Endothelial cell of umbilical vein (primary cell): ENCODE measurements at regions not wholly inside any gene's neighbourhood (a gene's known extent, or its start where the extent isn't known, plus 50 kb on each side); places are given as distances from the start of the nearest gene placed in this dataset.

Experiments used
- BruUV-seq: library from RNA; stranded (reverse); fragments of 400-500 nt; replicated peaks from 2 replicates; lab custom pipeline; 2021; lab: Mats Ljungman, UMichigan
- CTCF ChIA-PET: fragments of 300-600, 350-600 bp; sonication (Branson Sonifier 250); formaldehyde crosslinking; loops from one replicate; lab custom pipeline; 2021; ENCODE audit warnings: antibody characterized with exemption, inconsistent platforms; lab: Charles Lee
- POLR2A ChIA-PET: fragments of 300-600, 350-600 bp; sonication (Branson Sonifier 250); formaldehyde crosslinking; loops from one replicate; lab custom pipeline; 2021; ENCODE audit warnings: antibody characterized with exemption, inconsistent platforms; lab: Charles Lee
- DNase-seq: peaks from one replicate; pipeline ENCODE4 v3.0.0-alpha.2; 2011; ENCODE audit warnings: low read depth, low spot score
- FAIRE-seq: peaks from 2 replicates; lab custom pipeline; 2011; peaks lifted over from hg19 to GRCh38; lab: Jason Lieb, UNC
- H2AFZ ChIP-seq: 2 replicates; pipeline ENCODE4 v1.6.0; 2012; ENCODE audit warnings: low read depth, low read length, control low read depth, inconsistent platforms
- H3K27ac ChIP-seq: 2 replicates; pipeline ENCODE4 v1.5.1; 2011; ENCODE audit warnings: low read depth, mild to moderate bottlenecking, control low read depth, low read length, moderate library complexity; ENCODE audit not compliant: insufficient read depth
- H3K27me3 ChIP-seq, 2 experiments: 2 replicates each; pipeline versions ENCODE4 v1.6.0 to v1.6.1; 2011; ENCODE audit warnings: low read length in 2 of 2, mixed read lengths in 1 of 2; ENCODE audit not compliant: control insufficient read depth in 2 of 2, insufficient read depth in 2 of 2
- H3K36me3 ChIP-seq, 2 experiments: 2 replicates in 1 of 2; 3 replicates in 1 of 2; pipeline ENCODE4 v1.5.1; 2011; ENCODE audit warnings: low read length in 2 of 2, mild to moderate bottlenecking in 1 of 2, moderate library complexity in 1 of 2; ENCODE audit not compliant: control insufficient read depth in 2 of 2, insufficient read depth in 2 of 2; ENCODE audit errors: extremely low read depth in 1 of 2
- H3K4me1 ChIP-seq: 3 replicates; pipeline ENCODE4 v1.5.1; 2011; ENCODE audit warnings: mild to moderate bottlenecking, low read length; ENCODE audit not compliant: control insufficient read depth, insufficient read depth; ENCODE audit errors: extremely low read depth
- H3K4me2 ChIP-seq: 2 replicates; pipeline ENCODE4 v1.6.1; 2011; ENCODE audit warnings: low read length, control low read depth, mixed read lengths; ENCODE audit not compliant: insufficient read depth
- H3K4me3 ChIP-seq, 3 experiments: fragments of 200-600 bp in 1 of 3; sonication (generic), shearing (Covaris generic) in 1 of 3; replicated peaks in 1 of 3; 2 replicates each; pipeline ENCODE4 v1.5.1; 2011 to 2016; ENCODE audit warnings: control low read depth in 3 of 3, low read length in 3 of 3, mild to moderate bottlenecking in 2 of 3, inconsistent platforms in 1 of 3, low read depth in 1 of 3, moderate library complexity in 1 of 3; ENCODE audit not compliant: insufficient read depth in 1 of 3
- H3K79me2 ChIP-seq: 2 replicates; pipeline ENCODE4 v1.6.0; 2012; ENCODE audit warnings: low read length, inconsistent platforms; ENCODE audit not compliant: control insufficient read depth, insufficient read depth
- H3K9ac ChIP-seq: replicated peaks from 2 replicates; pipeline ENCODE3; 2011; ENCODE audit warnings: low read length, control low read depth; ENCODE audit not compliant: insufficient read depth; ENCODE audit errors: extremely low read depth
- H3K9me1 ChIP-seq: replicated peaks from 3 replicates; pipeline ENCODE4 v1.6.0; 2011; ENCODE audit warnings: mild to moderate bottlenecking, low read length; ENCODE audit not compliant: control insufficient read depth, insufficient read depth; ENCODE audit errors: extremely low read depth
- H3K9me3 ChIP-seq: replicated peaks from 2 replicates; pipeline ENCODE4 v1.5.1; 2012; ENCODE audit warnings: low read length, inconsistent platforms; ENCODE audit not compliant: control insufficient read depth, insufficient read depth
- H4K20me1 ChIP-seq: replicated peaks from 2 replicates; pipeline ENCODE3; 2011; ENCODE audit warnings: mild to moderate bottlenecking, low read length; ENCODE audit not compliant: control insufficient read depth, insufficient read depth; ENCODE audit errors: extremely low read depth
- EZH2 ChIP-seq: IDR thresholded peaks from 2 replicates; pipeline ENCODE4 v1.6.1; 2012; ENCODE audit warnings: borderline replicate concordance, low read depth, mild to moderate bottlenecking, moderate library complexity, low read length, inconsistent platforms; ENCODE audit not compliant: severe bottlenecking
- FOS ChIP-seq: IDR thresholded peaks from 2 replicates; pipeline ENCODE4 v1.6.1; 2011; ENCODE audit warnings: mild to moderate bottlenecking, low read length, moderate library complexity, borderline replicate concordance; ENCODE audit not compliant: insufficient read depth
- MAX ChIP-seq: IDR thresholded peaks from 2 replicates; pipeline ENCODE4 v1.6.1; 2011; ENCODE audit not compliant: insufficient read depth, insufficient read length
- MYC ChIP-seq: IDR thresholded peaks from one replicate; pipeline ENCODE4 v1.6.1; 2011; ENCODE audit warnings: mild to moderate bottlenecking, low read depth, low read length
- POLR2AphosphoS5 ChIP-seq: IDR thresholded peaks from 2 replicates; pipeline ENCODE4 v1.6.1; 2012; ENCODE audit warnings: low read depth, mild to moderate bottlenecking, control low read depth, low read length, moderate library complexity; ENCODE audit not compliant: insufficient read depth
- dilution Hi-C: fragments of 300-500 bp; cut with MboI; formaldehyde crosslinking; loops from one replicate; pipeline ENCODE4 v1.15.0; 2019; ENCODE audit warnings: low sequenced_read_pairs; ENCODE audit not compliant: extremely low pct_ligation_motif_present
- intact Hi-C: fragments of 100-400 bp; cut with micrococcal nuclease; formaldehyde crosslinking; loops from one replicate; pipeline ENCODE4 v1.10.0; 2022
- TF ChIP-seq, protein P1 (sequence below), 2 donors: IDR thresholded peaks; 1 replicate in 1 of 2; 2 replicates in 1 of 2; pipeline ENCODE4 v1.5.1; 2011; ENCODE audit warnings: low read length in 2 of 2, mild to moderate bottlenecking in 2 of 2, moderate library complexity in 2 of 2, control low read depth in 1 of 2, inconsistent platforms in 1 of 2, low read depth in 1 of 2; ENCODE audit not compliant: insufficient read depth in 1 of 2; ENCODE audit errors: extremely low read depth in 1 of 2

GRCh38 chr13:102974317-102975087 is 91.7 kb downstream of the SLC10A2 start:
- Histone ChIP-seq H3K9ac (no peak overlapping the region), H3K27me3 (no peaks in the 10 kb centered on the region), H3K27ac (no peak overlapping the region), H3K4me1 (no peaks in the 10 kb centered on the region), H2AFZ (no peak overlapping the region), H3K4me2 (no peak overlapping the region), H4K20me1 (no peaks in the 10 kb centered on the region), H3K9me1 (no peaks in the 10 kb centered on the region), H3K9me3 (no peaks in the 10 kb centered on the region), H3K4me3 (no peak overlapping the region), H3K79me2 (no peaks in the 10 kb centered on the region), H3K36me3 (no peaks in the 10 kb centered on the region)
- ChIA-PET CTCF (no interaction called here), POLR2A (no interaction called here)
- dilution Hi-C loops (no loop called here), intact Hi-C loops (no loop called here)
- DNase-seq, result no peak
- BruUV-seq, result no TSS peak
- FAIRE-seq, result no peak
- TF ChIP-seq, protein P1, sequence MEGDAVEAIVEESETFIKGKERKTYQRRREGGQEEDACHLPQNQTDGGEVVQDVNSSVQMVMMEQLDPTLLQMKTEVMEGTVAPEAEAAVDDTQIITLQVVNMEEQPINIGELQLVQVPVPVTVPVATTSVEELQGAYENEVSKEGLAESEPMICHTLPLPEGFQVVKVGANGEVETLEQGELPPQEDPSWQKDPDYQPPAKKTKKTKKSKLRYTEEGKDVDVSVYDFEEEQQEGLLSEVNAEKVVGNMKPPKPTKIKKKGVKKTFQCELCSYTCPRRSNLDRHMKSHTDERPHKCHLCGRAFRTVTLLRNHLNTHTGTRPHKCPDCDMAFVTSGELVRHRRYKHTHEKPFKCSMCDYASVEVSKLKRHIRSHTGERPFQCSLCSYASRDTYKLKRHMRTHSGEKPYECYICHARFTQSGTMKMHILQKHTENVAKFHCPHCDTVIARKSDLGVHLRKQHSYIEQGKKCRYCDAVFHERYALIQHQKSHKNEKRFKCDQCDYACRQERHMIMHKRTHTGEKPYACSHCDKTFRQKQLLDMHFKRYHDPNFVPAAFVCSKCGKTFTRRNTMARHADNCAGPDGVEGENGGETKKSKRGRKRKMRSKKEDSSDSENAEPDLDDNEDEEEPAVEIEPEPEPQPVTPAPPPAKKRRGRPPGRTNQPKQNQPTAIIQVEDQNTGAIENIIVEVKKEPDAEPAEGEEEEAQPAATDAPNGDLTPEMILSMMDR (IDR thresholded peaks at IDR 0.05; ENCODE audit: extremely low read depth in 1 of 2, insufficient read depth in 1 of 2, low read depth in 1 of 2, low read length in 2 of 2), result no peak
- TF ChIP-seq FOS (no peak), EZH2 (no peak), MAX (no peak), POLR2AphosphoS5 (no peak), MYC (no peak)
